Posterior vena cava (tissue), 2 donors: ENCODE measurements at regions not wholly inside any gene's neighbourhood (a gene's known extent, or its start where the extent isn't known, plus 50 kb on each side); places are given as distances from the start of the nearest gene placed in this dataset.
"Not testable (repeated sequence)": the region's sequence is repeated elsewhere in the genome, so short reads cannot be mapped to it uniquely, and the experiment has no call there.

ENCODE experiments used
- DNase-seq: peaks from one replicate; pipeline ENCODE4 v3.0.0-alpha.2; 2020; ENCODE audit warnings: low spot score
- intact Hi-C, 2 donors: fragments of 100-400 bp; cut with DNase I; formaldehyde crosslinking; loops; one replicate each; pipeline versions ENCODE4 v1.14.1 to v1.14.2; 2022 to 2023
- donor health status: DM: yes; HTN: yes; CAD: no.
- donor health status: DM: yes; HTN: yes; CAD: no.

- intact Hi-C loops: no loop called here
- no peak for DNase-seq
Observed at GRCh38 chr2:226176283-226176984, 623.2 kb downstream of the IRS1 start.

GRCh38 chr2:226174390-226174789 lies 625.2 kb downstream of the IRS1 start:
- intact Hi-C loops: no loop called here
- DNase-seq: no peak

GRCh38 chr2:226172939-226173338 lies 626.7 kb downstream of the IRS1 start:
- intact Hi-C loops: no loop called here

GRCh38 chr2:226172309-226172708 lies 627.3 kb downstream of the IRS1 start:
- no peak for DNase-seq
- intact Hi-C loops: no loop called here

More at GRCh38 chr2:226172939-226173338, 626.7 kb downstream of the IRS1 start:
- DNase-seq: no peak

GRCh38 chr2:226169751-226170581 lies 629.7 kb downstream of the IRS1 start:
- intact Hi-C loops: no loop called here
- no peak for DNase-seq

GRCh38 chr2:226168496-226169160 lies 631.0 kb downstream of the IRS1 start:
- intact Hi-C loops: no loop called here
- no peak for DNase-seq

- no peak for DNase-seq
- intact Hi-C loops: no loop called here
Observed at GRCh38 chr2:226164512-226164911, 635.1 kb downstream of the IRS1 start.

GRCh38 chr2:226160617-226161016 lies 639.0 kb downstream of the IRS1 start:
- DNase-seq, intact Hi-C loops: not testable (repeated sequence)

GRCh38 chr2:226159875-226160479 lies 639.6 kb downstream of the IRS1 start:
- intact Hi-C loops: no loop called here
- DNase-seq: no peak

- no peak for DNase-seq
- intact Hi-C loops: no loop called here
Observed at GRCh38 chr2:226158940-226159339, 640.7 kb downstream of the IRS1 start.

- intact Hi-C loops: no loop called here
- DNase-seq: no peak
Observed at GRCh38 chr2:226158229-226158628, 641.4 kb downstream of the IRS1 start.

- no peak for DNase-seq
- intact Hi-C loops: no loop called here
Observed at GRCh38 chr2:226155093-226155875, 644.3 kb downstream of the IRS1 start.

GRCh38 chr2:226154610-226155009 lies 645.0 kb downstream of the IRS1 start:
- intact Hi-C loops: no loop called here
- DNase-seq: no peak

GRCh38 chr2:226153553-226153952 lies 646.1 kb downstream of the IRS1 start:
- intact Hi-C loops: no loop called here
- DNase-seq: no peak

- intact Hi-C loops: loop anchor here in 1 of 2 donors (2.0 kb wide), 1 partner anchor 24 kb away; no protein-coding TSS in a partner anchor
- DNase-seq: no peak
Observed at GRCh38 chr2:226151157-226151556, 648.5 kb downstream of the IRS1 start.

GRCh38 chr2:226143091-226143490 lies 656.5 kb downstream of the IRS1 start:
- no peak for DNase-seq
- intact Hi-C loops: no loop called here

- DNase-seq: no peak
- intact Hi-C loops: no loop called here
Observed at GRCh38 chr2:226142463-226142862, 657.2 kb downstream of the IRS1 start.

GRCh38 chr2:226140594-226140993 lies 659.0 kb downstream of the IRS1 start:
- DNase-seq: no peak
- intact Hi-C loops: no loop called here

GRCh38 chr2:226139759-226140158 lies 659.9 kb downstream of the IRS1 start:
- intact Hi-C loops: no loop called here
- DNase-seq: no peak
